ENCODE measurements at regions not wholly inside any gene's neighbourhood (a gene's known extent, or its start where the extent isn't known, plus 50 kb on each side); places are given as distances from the start of the nearest gene placed in this dataset.
"Not testable (repeated sequence)": the region's sequence is repeated elsewhere in the genome, so short reads cannot be mapped to it uniquely, and the experiment has no call there.

DNA sequence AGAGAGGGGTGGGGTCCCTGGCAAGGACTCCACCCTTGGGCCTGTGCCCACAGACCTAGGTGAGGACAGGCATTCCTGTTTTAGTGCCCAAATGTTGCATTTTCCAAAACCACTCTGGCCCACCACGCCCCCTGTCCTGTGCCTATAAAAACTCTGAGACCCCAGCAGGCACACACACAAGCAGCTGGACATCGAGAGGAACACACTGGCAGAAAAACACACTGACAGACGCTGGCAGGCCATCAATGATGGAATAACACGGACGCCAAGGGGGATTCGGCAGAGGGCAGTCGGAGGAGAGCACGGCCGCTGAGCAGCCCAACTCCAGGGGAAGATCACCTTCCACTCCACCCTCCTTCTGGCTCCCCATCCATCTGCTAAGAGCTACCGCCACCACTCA, 386.9 kb upstream of the AUTS2 start:
- Mint-ChIP-seq H3K36me3 (ENCODE audit: low read depth) (no peaks in the 10 kb centered on the region), H3K27me3 (ENCODE audit: low read depth) (peaks cover 29% of the 10 kb centered on the region), H3K9me3 (no peaks in the 10 kb centered on the region), H3K27ac (ENCODE audit: unreplicated experiment) (no peak overlapping the region), H3K4me3 (no peak overlapping the region), H3K4me1 (no peaks in the 10 kb centered on the region)
- no peak for DNase-seq (ENCODE audit: low read depth, low spot score)
- TF ChIP-seq, protein P1, sequence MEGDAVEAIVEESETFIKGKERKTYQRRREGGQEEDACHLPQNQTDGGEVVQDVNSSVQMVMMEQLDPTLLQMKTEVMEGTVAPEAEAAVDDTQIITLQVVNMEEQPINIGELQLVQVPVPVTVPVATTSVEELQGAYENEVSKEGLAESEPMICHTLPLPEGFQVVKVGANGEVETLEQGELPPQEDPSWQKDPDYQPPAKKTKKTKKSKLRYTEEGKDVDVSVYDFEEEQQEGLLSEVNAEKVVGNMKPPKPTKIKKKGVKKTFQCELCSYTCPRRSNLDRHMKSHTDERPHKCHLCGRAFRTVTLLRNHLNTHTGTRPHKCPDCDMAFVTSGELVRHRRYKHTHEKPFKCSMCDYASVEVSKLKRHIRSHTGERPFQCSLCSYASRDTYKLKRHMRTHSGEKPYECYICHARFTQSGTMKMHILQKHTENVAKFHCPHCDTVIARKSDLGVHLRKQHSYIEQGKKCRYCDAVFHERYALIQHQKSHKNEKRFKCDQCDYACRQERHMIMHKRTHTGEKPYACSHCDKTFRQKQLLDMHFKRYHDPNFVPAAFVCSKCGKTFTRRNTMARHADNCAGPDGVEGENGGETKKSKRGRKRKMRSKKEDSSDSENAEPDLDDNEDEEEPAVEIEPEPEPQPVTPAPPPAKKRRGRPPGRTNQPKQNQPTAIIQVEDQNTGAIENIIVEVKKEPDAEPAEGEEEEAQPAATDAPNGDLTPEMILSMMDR (conservative IDR thresholded peaks at IDR 0.05) = no peak

DNA sequence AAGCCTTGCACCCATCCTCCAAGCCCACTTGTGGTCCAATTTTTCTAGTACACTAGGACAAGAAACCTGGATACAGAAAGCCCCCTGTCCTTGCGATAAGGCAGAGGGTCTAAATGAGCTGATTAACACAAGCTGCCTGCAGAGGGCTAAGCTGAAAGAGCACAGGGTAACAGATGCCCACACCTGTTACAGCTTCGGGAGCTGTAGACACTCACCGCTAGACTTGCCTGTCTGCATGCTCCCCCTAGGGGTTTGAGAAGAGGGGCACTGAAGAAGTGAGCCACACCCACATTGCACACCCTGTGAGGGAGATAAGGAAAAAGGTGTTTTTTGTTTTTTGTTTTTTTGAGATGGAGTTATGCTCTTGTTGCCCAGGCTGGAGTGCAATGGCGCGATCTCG, 386.5 kb upstream of the AUTS2 start:
- Mint-ChIP-seq H3K4me1 (no peaks in the 10 kb centered on the region), H3K9me3 (no peaks in the 10 kb centered on the region), H3K27ac (ENCODE audit: unreplicated experiment) (no peak overlapping the region), H3K4me3 (no peak overlapping the region), H3K36me3 (ENCODE audit: low read depth) (no peaks in the 10 kb centered on the region), H3K27me3 (ENCODE audit: low read depth) (peaks cover 29% of the 10 kb centered on the region)
- DNase-seq (ENCODE audit: low read depth, low spot score) = no peak
- TF ChIP-seq, protein P1 (conservative IDR thresholded peaks at IDR 0.05) = peak; percentile 31

DNA sequence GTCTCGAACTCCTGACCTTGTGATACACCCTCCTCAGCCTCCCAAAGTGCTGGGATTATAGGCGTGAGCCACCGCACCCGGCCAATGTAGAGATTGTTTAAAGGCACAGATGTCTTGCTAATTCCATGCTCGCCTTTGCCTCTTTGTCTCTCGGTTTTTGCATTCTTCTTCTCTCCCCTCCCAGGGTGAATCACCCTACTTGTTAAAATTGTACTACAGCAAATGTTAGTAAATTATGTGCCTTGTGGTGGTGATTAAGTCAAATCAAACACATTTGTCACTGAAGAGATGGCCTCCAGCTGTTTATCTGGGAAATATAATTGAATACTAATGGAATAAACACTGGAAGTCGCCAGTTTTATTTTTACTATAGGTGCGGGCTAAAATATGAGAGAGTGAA, 384.4 kb upstream of the AUTS2 start:
- no peak for DNase-seq (ENCODE audit: low read depth, low spot score)
- TF ChIP-seq, protein P1 (conservative IDR thresholded peaks at IDR 0.05) = no peak
- no peaks in the 10 kb centered on the region for H3K9me3 Mint-ChIP-seq
- peaks cover 8% of the 10 kb centered on the region for H3K4me1 Mint-ChIP-seq
- no peak overlapping the region for H3K27ac Mint-ChIP-seq (ENCODE audit: unreplicated experiment)
- H3K4me3 Mint-ChIP-seq = no peak overlapping the region
- H3K27me3 Mint-ChIP-seq (ENCODE audit: low read depth) = peaks cover 47% of the 10 kb centered on the region
- H3K36me3 Mint-ChIP-seq (ENCODE audit: low read depth) = no peaks in the 10 kb centered on the region

DNA sequence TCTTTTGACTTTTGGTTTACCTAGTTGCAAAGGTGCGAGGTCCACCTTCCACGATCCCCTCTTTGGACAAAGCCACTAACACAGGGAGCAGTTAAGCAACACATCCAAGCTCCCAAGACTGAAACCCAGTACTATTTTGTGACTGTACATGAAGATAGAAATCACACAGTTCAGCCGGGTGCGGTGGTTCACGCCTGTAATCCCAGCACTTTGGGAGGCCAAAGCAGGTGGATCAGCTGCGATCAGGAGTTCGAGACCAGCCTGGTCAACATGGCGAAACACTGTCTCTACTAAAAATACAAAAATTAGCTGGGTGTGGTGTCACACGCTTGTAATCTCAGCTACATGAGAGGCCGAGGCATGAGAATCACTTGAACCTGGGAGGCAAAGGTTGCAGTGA, 382.8 kb upstream of the AUTS2 start:
- DNase-seq (ENCODE audit: low read depth, low spot score); H3K4me3 Mint-ChIP-seq; H3K9me3 Mint-ChIP-seq; H3K36me3 Mint-ChIP-seq (ENCODE audit: low read depth); H3K27ac Mint-ChIP-seq (ENCODE audit: unreplicated experiment); H3K4me1 Mint-ChIP-seq: not testable (repeated sequence)
- H3K27me3 Mint-ChIP-seq (ENCODE audit: low read depth) = peaks cover 53% of the 10 kb centered on the region

DNA sequence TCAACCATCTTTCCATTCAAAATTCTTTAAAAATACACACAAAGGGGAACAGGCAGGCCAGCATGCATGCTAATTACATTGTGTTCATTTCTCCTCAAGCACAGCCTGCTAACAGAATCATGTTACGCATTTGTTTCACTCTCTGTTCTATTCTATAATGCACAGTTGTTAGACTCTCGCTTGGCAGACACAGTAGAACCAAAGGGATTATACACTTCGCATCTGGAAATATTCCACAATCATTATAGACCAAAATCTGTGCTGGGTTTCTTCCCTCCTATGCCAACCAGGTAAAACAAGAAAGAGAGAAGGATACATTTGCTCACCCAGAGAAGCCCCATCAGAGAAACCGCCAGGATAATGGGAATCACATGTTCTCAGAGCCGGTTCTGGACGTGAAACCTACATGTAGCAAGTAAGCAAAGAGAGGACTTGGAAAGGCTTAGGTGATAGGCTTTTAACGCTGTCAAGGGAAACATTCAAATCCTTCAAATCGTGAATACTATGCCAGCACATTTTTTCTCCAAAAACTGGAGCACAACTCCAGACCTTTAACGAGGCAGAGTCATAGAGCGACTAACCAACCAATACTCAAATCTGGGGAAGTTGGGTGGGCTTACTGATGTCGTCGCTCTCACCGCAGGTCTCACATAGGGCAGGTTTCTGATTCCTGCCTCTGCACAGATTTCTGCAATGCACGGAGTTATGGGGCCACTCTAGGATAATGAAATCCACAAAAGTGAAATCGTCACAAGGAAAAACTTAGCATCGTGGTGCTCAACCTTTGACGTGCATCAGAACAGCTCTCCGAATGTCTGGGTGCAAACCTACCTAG, 380.5 kb upstream of the AUTS2 start:
- no peak overlapping the region for H3K27ac Mint-ChIP-seq (ENCODE audit: unreplicated experiment)
- no peaks in the 10 kb centered on the region for H3K9me3 Mint-ChIP-seq
- TF ChIP-seq, protein P1 (conservative IDR thresholded peaks at IDR 0.05) = no peak
- H3K4me3 Mint-ChIP-seq = no peak overlapping the region
- no peak for DNase-seq (ENCODE audit: low read depth, low spot score)
- no peaks in the 10 kb centered on the region for H3K36me3 Mint-ChIP-seq (ENCODE audit: low read depth)
- peaks cover 54% of the 10 kb centered on the region for H3K27me3 Mint-ChIP-seq (ENCODE audit: low read depth)
- H3K4me1 Mint-ChIP-seq = peaks cover 8% of the 10 kb centered on the region

DNA sequence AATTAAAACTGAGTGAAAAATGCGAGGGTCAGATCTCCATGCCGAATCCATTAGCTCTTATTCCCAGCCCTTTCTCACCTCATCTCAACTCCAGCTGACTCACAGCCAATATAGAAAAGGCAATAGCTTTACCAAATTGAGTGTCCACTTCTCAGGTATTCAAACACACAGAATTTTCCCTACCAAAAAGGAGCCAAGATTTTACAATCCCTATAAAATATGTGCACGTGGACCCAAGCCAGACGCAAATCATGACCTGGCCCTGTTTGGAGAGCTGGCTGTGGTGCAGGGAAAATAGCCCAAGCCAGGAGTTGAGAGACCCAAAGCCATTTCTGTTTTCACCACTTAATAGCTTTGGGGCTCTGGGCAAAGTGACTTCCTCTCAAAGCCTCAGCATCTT, 379.7 kb upstream of the AUTS2 start:
- TF ChIP-seq, protein P1 (conservative IDR thresholded peaks at IDR 0.05) = no peak

More for the DNA sequence above, 379.7 kb upstream of the AUTS2 start:
- no peak for DNase-seq (ENCODE audit: low read depth, low spot score)
- no peaks in the 10 kb centered on the region for H3K36me3 Mint-ChIP-seq (ENCODE audit: low read depth)
- H3K27me3 Mint-ChIP-seq (ENCODE audit: low read depth) = peaks cover 50% of the 10 kb centered on the region
- H3K4me1 Mint-ChIP-seq = peaks cover 8% of the 10 kb centered on the region
- no peak overlapping the region for H3K27ac Mint-ChIP-seq (ENCODE audit: unreplicated experiment)
- no peaks in the 10 kb centered on the region for H3K9me3 Mint-ChIP-seq
- no peak overlapping the region for H3K4me3 Mint-ChIP-seq
